ENCODE measurements at regions not wholly inside any gene's neighbourhood (a gene's known extent, or its start where the extent isn't known, plus 50 kb on each side); places are given as distances from the start of the nearest gene placed in this dataset.
A peak's percentile ranks its signal among the peaks of the same experiment; 100 is the strongest.

DNA sequence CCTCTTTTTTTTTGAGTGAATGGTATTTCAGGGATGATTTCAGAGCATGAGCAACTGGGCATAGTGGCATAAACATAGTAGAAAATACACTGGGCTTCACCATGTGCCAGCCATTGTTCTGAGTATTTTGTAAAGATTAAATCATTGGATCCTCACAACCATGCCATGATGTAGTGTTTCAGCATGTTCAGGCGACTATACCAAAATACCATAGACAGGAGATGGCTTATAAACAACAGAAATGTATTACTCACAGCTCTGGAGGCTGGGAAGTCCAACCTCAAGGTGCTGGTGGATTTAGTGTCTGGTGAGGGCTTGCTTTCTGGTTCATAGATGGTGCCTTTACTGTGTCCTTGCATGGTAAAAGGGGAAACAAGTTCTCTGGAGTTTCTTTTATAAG is 101.5 kb upstream of the KL start:
- no peak for DNase-seq

GRCh38 chr13:32917504-32917903 is 98.7 kb upstream of the KL start:
- DNase-seq, result peak in 1 of 5 donors; percentile 80

GRCh38 chr13:32923725-32924124 is 92.5 kb upstream of the KL start:
- DNase-seq, result no peak

DNA sequence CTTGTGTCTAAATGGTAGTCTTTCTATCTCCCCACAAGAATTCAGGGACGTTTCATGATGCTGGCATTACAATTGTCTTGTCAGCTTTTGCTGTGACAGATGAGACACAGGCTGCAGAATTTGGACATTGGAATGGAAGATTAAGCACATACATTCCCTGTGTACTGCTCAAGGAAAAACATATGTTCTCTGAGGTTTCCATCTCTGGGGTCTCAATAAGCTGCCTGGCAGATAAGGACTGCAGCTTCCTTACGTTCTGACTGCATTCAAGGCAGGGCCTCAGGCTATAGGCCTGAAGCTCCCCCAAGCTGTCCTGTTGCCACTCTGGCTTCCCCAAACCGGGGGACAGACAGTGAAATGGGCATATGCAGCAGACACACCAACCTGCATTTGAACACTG is 91.3 kb upstream of the KL start:
- no peak for DNase-seq

DNA sequence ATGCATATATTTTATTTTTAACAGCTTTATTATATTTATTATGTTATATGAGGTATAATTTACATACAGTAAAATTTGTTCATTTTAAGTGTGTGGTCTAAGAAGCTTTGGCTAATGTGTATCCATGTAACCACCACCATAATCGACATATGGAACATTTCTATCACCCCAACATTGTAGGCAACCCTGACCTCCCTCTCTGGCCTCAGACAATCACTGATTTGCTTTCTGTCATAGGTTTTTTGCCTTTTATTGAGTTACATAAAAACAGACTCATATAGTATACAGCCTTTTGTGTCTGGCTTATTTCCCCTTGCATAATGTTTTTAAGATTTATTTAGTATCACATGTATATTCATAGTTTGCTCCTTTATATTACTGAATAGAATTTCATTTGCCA is 90.7 kb upstream of the KL start:
- DNase-seq, result no peak

- no peak for DNase-seq
Measured at GRCh38 chr13:32932376-32932775, 83.8 kb upstream of the KL start.

DNA sequence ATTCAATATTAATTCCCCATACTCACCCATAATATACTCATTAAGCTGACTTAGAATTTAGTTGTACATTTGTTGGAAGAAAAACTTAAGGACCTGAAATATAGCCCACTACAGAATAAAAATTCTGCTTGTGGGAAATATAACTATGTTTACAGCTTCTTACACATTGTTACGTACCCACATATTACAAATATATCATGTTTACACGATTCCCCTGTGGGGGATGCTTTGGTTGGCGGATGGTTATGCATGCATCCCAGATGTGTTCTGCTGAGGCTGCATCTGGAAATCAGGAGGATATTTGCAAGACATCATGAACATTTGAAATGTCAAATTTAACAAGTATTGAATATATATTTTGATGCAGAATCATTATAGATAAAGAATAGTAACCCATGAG is 79.5 kb upstream of the KL start:
- no peak for DNase-seq

DNA sequence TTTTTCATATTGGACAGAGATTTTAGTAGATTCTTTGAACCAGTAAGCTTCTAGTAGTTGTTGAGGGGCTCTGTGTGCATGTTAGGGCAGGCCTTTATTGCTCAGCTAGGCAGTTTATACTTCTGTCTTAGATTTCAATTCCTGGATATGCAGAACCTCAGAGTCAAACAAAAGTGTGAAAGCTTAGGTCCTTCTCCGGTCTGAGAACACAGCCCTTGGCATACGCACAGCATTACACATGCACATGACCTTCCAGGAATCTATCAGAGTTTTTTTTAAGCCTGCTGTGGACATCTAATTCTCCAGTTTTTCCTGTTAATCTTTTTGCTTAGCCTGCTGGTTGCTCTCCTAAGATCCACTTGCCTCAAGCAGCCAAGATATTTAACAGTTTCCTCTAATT is 77.9 kb upstream of the KL start:
- DNase-seq, result no peak

- DNase-seq, result no peak
Measured at GRCh38 chr13:32938907-32939306, 77.3 kb upstream of the KL start.

GRCh38 chr13:32940601-32941000 is 75.6 kb upstream of the KL start:
- no peak for DNase-seq

DNA sequence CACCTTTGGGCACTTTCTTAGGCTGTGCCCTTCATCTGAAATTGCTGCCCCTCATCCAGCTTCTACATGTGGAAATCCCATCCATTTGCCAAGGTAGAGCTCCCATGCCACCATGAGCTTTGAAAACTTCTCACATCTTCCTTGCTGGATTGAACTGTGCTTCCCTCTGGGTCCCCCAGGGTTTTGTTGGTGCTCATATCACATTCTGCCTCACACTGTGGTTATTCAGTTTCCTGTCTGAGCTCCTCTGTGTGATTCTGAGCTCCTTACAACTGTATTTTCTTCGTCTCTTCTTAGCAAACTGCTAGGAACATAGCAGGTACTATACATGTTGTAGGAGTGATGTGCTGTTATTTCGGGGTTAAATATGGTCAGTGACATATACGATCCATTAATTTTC is 74.9 kb upstream of the KL start:
- peak in 1 of 5 donors; percentile 36 for DNase-seq

DNA sequence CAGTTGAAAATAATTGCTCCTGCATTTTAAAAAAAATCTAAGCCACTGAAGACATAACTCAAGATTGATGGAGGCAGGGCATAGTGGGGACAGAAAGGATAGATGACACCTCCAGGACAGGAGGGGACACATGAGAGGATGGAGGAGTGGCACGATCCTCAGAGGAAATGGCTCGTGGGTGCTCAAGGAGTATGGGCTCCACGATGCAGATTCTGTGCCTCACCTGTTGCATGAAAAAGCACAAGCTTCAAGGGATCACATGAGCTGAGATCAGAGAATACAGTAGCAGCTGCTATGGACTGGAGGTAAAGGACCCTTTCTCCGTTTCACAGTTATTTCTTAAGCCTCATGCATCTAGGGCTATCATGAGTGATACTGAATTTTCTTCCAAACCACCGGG is 69.7 kb upstream of the KL start:
- no peak for DNase-seq

- DNase-seq, result no peak
Measured at GRCh38 chr13:32947411-32948276, 68.6 kb upstream of the KL start.

DNA sequence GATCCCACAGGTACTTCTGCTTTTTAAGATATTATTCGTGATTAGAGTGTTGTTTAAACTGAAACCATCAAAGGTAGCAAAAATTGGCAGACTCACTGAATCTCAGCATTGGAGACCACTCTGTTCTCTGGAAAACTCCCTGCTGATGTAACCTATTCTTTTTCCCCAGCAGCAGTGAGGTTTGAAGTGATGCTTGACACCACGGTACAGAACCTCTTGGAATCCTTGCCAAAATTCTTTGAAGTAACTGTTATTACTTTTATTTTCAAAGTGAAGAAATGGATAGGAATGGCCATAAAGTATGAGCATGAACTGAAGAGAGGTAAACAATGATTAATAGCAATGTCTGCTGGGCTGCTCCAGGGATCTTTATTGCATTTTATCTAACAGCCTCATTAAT is 66.4 kb upstream of the KL start:
- no peak for DNase-seq

- DNase-seq, result no peak
Measured at GRCh38 chr13:32951580-32951979, 64.6 kb upstream of the KL start.

- no peak for DNase-seq
Measured at GRCh38 chr13:32955881-32956594, 60.2 kb upstream of the KL start.

DNA sequence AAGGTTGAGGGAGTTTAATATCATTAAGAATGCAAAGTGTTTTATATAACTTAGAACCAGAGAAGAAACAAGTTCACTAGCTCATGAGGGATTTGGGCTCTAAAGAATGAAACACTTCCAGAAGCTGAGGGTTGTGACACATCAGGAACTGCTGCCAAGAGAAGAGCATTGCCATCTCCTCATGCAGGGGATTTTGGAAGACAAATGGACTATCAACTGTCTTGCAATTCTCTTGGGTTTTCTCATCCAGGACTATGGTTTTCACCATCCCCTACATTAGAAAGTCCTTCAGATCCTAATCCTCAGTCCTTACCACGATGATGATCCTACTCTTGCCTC is 59.7 kb upstream of the KL start:
- no peak for DNase-seq

- no peak for DNase-seq
Measured at GRCh38 chr13:32960626-32961025, 55.6 kb upstream of the KL start.

DNA sequence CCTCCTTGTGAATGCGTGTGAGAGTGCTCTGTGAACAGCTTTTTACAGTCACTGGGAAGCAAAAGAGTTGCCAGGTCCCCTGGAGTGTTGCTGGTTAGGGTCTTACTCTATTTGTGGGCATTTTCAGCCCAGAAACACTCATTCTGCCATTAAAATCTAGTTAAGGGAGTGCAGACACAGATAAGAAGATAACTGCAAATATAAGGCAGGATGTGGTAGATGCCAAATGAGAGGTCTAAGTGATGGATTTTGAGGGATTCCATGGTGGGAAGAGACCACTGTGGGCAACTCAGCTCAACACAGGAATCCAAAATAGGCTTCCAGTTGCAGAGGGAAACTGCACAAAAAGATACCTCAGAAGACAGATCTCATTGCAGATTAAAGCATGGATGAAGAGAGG is 54.5 kb upstream of the KL start:
- no peak for DNase-seq

DNA sequence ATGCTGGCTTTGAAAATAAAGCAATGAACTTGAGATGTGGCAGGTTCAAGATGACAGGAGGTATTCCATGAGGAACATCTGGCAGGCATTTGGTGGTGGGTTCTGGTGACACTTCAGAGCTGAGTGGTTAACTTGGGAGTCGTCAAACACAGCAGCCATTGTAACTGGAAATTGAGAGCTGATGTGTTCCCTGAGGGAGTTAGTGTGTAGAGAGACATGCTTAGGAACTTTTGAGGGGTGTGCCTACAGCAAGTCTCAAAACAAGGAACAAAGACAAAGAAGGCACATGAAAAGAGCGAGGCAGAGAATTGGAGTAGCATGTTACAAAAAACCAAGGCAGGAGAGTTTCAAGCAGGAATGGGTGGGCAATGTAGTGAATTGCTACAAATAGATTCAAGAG is 53.9 kb upstream of the KL start:
- no peak for DNase-seq

DNA sequence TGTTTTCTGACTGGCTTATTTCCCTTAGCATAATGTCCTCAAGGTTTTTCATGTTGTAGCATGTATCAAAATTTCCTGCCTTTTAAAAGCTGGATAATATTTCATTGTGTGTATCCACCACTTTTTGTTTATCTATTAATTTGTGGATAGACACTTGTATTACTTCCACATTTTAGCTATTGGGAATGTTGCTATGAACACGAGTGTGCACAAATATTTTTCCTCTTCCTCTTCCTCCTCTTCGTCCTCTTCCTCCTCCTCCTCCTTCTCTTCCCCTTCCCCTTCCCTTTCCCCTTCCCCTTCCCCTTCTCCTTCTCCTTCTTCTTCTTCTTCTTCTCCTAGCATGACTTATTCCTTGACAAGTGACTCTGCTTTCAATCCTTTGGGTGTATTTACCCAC is 51.2 kb upstream of the KL start:
- no peak for DNase-seq
